ENCODE measurements at regions not wholly inside any gene's neighbourhood (a gene's known extent, or its start where the extent isn't known, plus 50 kb on each side); places are given as distances from the start of the nearest gene placed in this dataset.
A peak's percentile ranks its signal among the peaks of the same experiment; 100 is the strongest.

DNA sequence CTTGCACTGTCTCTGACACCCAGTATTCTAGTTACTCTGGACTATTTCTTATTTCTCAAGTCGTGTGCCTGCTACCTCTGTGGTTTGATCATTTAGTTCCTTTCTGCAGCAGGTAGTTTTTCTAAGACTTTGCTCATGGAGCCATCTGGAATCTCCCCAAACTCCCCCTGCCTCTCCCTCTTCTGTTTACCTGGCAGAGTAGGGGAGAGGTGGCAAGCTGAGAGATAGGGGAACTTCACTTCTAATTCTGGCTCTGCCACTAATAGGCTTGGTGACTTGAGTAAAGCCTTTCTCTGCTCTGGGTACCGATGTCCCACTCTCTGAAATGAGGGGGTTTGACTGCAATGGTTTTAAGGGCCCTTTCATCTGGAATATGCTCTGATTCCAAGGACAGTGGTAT, 141.3 kb downstream of the CPEB2 start:
- no peak for TF ChIP-seq EZH2phosphoT487 (IDR thresholded peaks at IDR 0.05; ENCODE audit: unreplicated experiment)
- no peak for TF ChIP-seq POLR2AphosphoS5 (IDR thresholded peaks at IDR 0.05; ENCODE audit: low read depth)
- no peak for TF ChIP-seq ZNF331 (CRISPR knock-in tag; IDR thresholded peaks at IDR 0.05; ENCODE audit: low read depth)
- TF ChIP-seq, protein P1, sequence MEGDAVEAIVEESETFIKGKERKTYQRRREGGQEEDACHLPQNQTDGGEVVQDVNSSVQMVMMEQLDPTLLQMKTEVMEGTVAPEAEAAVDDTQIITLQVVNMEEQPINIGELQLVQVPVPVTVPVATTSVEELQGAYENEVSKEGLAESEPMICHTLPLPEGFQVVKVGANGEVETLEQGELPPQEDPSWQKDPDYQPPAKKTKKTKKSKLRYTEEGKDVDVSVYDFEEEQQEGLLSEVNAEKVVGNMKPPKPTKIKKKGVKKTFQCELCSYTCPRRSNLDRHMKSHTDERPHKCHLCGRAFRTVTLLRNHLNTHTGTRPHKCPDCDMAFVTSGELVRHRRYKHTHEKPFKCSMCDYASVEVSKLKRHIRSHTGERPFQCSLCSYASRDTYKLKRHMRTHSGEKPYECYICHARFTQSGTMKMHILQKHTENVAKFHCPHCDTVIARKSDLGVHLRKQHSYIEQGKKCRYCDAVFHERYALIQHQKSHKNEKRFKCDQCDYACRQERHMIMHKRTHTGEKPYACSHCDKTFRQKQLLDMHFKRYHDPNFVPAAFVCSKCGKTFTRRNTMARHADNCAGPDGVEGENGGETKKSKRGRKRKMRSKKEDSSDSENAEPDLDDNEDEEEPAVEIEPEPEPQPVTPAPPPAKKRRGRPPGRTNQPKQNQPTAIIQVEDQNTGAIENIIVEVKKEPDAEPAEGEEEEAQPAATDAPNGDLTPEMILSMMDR (conservative IDR thresholded peaks at IDR 0.05; ENCODE audit: low read depth in 2 of 2), result no peak
- TF ChIP-seq NANOG (IDR thresholded peaks at IDR 0.05; ENCODE audit: borderline replicate concordance), result no peak
- no peak for TF ChIP-seq CREB1 (CRISPR knock-in tag; IDR thresholded peaks at IDR 0.05; ENCODE audit: low read depth)
- TF ChIP-seq JUNB (IDR thresholded peaks at IDR 0.05; ENCODE audit: unreplicated experiment), result no peak
- Histone ChIP-seq H3K27ac (ENCODE audit: low read depth) (no peak overlapping the region), H3K36me3 (ENCODE audit: insufficient read depth) (no peaks in the 10 kb centered on the region), H3F3A (replicated peaks; ENCODE audit: low read depth) (no peaks in the 10 kb centered on the region), H3K4me1 (ENCODE audit: insufficient read depth) (peaks cover 5% of the 10 kb centered on the region), H4K20me1 (replicated peaks; ENCODE audit: insufficient read depth) (no peaks in the 10 kb centered on the region), H3K4me3 (no peak overlapping the region), H3K9me2 (ENCODE audit: insufficient read depth) (peaks cover 11% of the 10 kb centered on the region; the same call in 1 of the 2 replicates), H2AFZ (no peak overlapping the region), H3K79me2 (replicated peaks; ENCODE audit: insufficient read depth) (no peaks in the 10 kb centered on the region), H3K27me3 (ENCODE audit: insufficient read depth) (no peaks in the 10 kb centered on the region), H3K4me2 (no peak overlapping the region)
- Mint-ChIP-seq H3K27ac (peak overlapping the region; percentile 14; the same call in 1 of the 2 replicates), H3K9me3 (no peaks in the 10 kb centered on the region; the same call in 2 of the 3 replicates), H3K27me3 (ENCODE audit: insufficient read depth, low read depth, poor library complexity) (peaks cover 5% of the 10 kb centered on the region), H3K36me3 (ENCODE audit: low read depth) (no peaks in the 10 kb centered on the region), H3K4me1 (peaks cover 13% of the 10 kb centered on the region), H3K4me3 (no peak overlapping the region)
- no peak for DNase-seq (ENCODE audit: low spot score)
- no peak for ATAC-seq

DNA sequence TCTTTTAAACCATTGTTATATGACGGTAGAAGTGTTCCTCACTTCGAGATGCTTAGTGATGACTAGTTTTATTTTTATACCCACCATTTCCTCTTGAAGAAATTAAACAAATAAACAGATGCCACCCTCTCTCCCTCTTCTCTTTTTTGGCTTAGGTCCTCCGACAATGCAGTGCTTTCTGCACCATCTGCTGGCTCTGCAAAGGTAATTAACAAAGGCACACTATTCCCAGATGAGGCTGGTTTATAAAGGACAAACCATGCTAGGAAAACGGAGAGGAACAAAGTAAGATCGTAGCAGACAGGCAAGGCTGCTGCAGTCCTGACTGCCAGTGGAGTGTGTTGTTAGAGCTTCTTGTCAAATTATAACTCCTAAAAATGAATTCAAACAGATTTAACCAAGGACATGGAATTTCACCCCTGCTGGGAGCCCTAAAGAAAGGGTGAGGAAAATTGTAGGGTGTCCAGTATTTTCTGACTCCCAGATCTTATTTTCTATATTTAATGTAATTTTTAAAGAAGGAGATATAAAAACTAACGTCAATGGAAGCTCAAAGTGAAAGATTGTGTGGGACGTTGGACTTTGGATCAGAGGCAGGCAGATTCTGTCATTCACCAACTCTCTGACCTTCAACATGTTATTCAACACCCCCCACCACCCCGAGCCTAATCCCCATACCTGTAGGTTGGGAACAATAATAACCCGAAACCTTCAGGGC, 142.1 kb downstream of the CPEB2 start:
- Histone ChIP-seq H3F3A (replicated peaks; ENCODE audit: low read depth) (no peaks in the 10 kb centered on the region), H4K20me1 (replicated peaks; ENCODE audit: insufficient read depth) (no peaks in the 10 kb centered on the region), H3K36me3 (ENCODE audit: insufficient read depth) (no peaks in the 10 kb centered on the region), H2AFZ (no peak overlapping the region), H3K4me3 (no peak overlapping the region), H3K27me3 (ENCODE audit: insufficient read depth) (no peaks in the 10 kb centered on the region), H3K27ac (ENCODE audit: low read depth) (no peak overlapping the region), H3K4me2 (no peak overlapping the region), H3K9me2 (ENCODE audit: insufficient read depth) (peaks cover 11% of the 10 kb centered on the region; the same call in 1 of the 2 replicates), H3K79me2 (replicated peaks; ENCODE audit: insufficient read depth) (no peaks in the 10 kb centered on the region), H3K4me1 (ENCODE audit: insufficient read depth) (peaks cover 12% of the 10 kb centered on the region)
- no peak overlapping the region for H3K27ac Mint-ChIP-seq
- DNase-seq (ENCODE audit: low spot score) (no peak), ATAC-seq (no peak)
- H3K4me1 Mint-ChIP-seq, result peaks cover 21% of the 10 kb centered on the region
- H3K9me3 Mint-ChIP-seq, result no peaks in the 10 kb centered on the region; the same call in 2 of the 3 replicates
- TF ChIP-seq, protein P2, sequence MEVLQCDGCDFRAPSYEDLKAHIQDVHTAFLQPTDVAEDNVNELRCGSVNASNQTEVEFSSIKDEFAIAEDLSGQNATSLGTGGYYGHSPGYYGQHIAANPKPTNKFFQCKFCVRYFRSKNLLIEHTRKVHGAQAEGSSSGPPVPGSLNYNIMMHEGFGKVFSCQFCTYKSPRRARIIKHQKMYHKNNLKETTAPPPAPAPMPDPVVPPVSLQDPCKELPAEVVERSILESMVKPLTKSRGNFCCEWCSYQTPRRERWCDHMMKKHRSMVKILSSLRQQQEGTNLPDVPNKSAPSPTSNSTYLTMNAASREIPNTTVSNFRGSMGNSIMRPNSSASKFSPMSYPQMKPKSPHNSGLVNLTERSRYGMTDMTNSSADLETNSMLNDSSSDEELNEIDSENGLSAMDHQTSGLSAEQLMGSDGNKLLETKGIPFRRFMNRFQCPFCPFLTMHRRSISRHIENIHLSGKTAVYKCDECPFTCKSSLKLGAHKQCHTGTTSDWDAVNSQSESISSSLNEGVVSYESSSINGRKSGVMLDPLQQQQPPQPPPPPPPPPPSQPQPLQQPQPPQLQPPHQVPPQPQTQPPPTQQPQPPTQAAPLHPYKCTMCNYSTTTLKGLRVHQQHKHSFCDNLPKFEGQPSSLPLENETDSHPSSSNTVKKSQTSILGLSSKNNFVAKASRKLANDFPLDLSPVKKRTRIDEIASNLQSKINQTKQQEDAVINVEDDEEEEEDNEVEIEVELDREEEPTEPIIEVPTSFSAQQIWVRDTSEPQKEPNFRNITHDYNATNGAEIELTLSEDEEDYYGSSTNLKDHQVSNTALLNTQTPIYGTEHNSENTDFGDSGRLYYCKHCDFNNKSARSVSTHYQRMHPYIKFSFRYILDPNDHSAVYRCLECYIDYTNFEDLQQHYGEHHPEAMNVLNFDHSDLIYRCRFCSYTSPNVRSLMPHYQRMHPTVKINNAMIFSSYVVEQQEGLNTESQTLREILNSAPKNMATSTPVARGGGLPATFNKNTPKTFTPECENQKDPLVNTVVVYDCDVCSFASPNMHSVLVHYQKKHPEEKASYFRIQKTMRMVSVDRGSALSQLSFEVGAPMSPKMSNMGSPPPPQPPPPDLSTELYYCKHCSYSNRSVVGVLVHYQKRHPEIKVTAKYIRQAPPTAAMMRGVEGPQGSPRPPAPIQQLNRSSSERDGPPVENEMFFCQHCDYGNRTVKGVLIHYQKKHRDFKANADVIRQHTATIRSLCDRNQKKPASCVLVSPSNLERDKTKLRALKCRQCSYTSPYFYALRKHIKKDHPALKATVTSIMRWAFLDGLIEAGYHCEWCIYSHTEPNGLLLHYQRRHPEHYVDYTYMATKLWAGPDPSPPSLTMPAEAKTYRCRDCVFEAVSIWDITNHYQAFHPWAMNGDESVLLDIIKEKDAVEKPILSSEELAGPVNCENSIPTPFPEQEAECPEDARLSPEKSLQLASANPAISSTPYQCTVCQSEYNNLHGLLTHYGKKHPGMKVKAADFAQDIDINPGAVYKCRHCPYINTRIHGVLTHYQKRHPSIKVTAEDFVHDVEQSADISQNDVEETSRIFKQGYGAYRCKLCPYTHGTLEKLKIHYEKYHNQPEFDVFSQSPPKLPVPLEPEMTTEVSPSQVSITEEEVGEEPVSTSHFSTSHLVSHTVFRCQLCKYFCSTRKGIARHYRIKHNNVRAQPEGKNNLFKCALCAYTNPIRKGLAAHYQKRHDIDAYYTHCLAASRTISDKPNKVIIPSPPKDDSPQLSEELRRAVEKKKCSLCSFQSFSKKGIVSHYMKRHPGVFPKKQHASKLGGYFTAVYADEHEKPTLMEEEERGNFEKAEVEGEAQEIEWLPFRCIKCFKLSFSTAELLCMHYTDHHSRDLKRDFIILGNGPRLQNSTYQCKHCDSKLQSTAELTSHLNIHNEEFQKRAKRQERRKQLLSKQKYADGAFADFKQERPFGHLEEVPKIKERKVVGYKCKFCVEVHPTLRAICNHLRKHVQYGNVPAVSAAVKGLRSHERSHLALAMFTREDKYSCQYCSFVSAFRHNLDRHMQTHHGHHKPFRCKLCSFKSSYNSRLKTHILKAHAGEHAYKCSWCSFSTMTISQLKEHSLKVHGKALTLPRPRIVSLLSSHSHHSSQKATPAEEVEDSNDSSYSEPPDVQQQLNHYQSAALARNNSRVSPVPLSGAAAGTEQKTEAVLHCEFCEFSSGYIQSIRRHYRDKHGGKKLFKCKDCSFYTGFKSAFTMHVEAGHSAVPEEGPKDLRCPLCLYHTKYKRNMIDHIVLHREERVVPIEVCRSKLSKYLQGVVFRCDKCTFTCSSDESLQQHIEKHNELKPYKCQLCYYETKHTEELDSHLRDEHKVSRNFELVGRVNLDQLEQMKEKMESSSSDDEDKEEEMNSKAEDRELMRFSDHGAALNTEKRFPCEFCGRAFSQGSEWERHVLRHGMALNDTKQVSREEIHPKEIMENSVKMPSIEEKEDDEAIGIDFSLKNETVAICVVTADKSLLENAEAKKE (CRISPR knock-in tag; IDR thresholded peaks at IDR 0.05), result no peak
- TF ChIP-seq ZNF114 (CRISPR knock-in tag; IDR thresholded peaks at IDR 0.05) (no peak), ZNF331 (CRISPR knock-in tag; IDR thresholded peaks at IDR 0.05; ENCODE audit: low read depth) (no peak)
- TF ChIP-seq, protein P1 (conservative IDR thresholded peaks at IDR 0.05; ENCODE audit: low read depth in 2 of 2), result peak in 1 of 2 experiments; percentile 42; a peak in 3 of 4 replicates
- H3K36me3 Mint-ChIP-seq (ENCODE audit: low read depth), result no peaks in the 10 kb centered on the region
- H3K27me3 Mint-ChIP-seq (ENCODE audit: insufficient read depth, low read depth, poor library complexity), result peaks cover 5% of the 10 kb centered on the region
- H3K4me3 Mint-ChIP-seq, result no peak overlapping the region
